Thoracic aorta (tissue), 2 donors: ENCODE measurements at regions not wholly inside any gene's neighbourhood (a gene's known extent, or its start where the extent isn't known, plus 50 kb on each side); places are given as distances from the start of the nearest gene placed in this dataset.

Experiments
- ATAC-seq: fragments of 150-250 bp; one replicate; pipeline ENCODE4 v1.8.0; 2017; ENCODE audit warnings: low read depth; ENCODE audit not compliant: insufficient number of reproducible peaks, low FRiP score
- DNase-seq: peaks from one replicate; pipeline ENCODE4 v3.0.0-alpha.2; 2020; ENCODE audit warnings: low spot score
- H3K27ac ChIP-seq, 2 donors: fragments of 200-600 bp; sonication (generic); 1 replicate in 1 of 2; 2 replicates in 1 of 2; pipeline ENCODE4 v1.5.1; 2016; ENCODE audit warnings: mild to moderate bottlenecking in 2 of 2, moderate library complexity in 2 of 2
- H3K27me3 ChIP-seq: fragments of 200-600 bp; sonication (generic); replicated peaks from 2 replicates; pipeline ENCODE4 v1.6.0; 2016; ENCODE audit warnings: mild to moderate bottlenecking; ENCODE audit not compliant: insufficient read depth
- H3K36me3 ChIP-seq: fragments of 200-600 bp; sonication (generic); one replicate; pipeline ENCODE4 v1.5.1; 2016
- H3K4me1 ChIP-seq, 2 donors: fragments of 200-600 bp; sonication (generic); 1 replicate in 1 of 2; 2 replicates in 1 of 2; pipeline versions ENCODE4 v1.5.1 to v1.6.0; 2016; ENCODE audit warnings: low read depth in 2 of 2, mild to moderate bottlenecking in 1 of 2; ENCODE audit not compliant: control insufficient read depth in 1 of 2
- H3K4me3 ChIP-seq: fragments of 200-600 bp; sonication (generic); 2 replicates; pipeline ENCODE4 v1.5.1; 2016; ENCODE audit warnings: mild to moderate bottlenecking
- H3K9me3 ChIP-seq: fragments of 200-600 bp; sonication (generic); 2 replicates; pipeline ENCODE4 v1.5.1; 2016
- TF ChIP-seq, protein P1 (sequence below): fragments of 200-600 bp; sonication (generic); IDR thresholded peaks from one replicate; pipeline ENCODE4 v1.5.1; 2019; ENCODE audit warnings: antibody characterized with exemption

DNA sequence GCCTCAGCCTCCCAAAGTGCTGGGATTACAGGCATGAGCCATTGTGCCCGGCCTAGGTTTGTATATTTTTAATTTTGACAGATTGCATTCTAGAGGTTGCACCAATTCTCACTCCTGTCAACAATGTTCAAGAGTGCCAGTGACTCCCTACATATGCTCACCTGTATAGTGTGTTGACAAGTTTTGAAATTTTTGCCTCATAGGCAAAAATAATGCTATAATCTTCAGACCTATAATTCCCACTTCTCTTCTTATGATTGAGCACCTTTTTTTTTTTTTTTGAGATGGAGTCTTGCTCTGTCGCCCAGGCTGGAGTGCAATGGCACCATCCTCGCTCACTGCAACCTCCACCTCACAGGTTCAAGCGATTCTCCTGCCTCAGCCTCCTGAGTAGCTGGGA, 139.7 kb downstream of the EVX1 start:
- no peak overlapping the region for H3K4me3 ChIP-seq
- DNase-seq (no peak), ATAC-seq (no peak)
- no peaks in the 10 kb centered on the region for H3K36me3 ChIP-seq
- no peaks in the 10 kb centered on the region for H3K4me1 ChIP-seq
- no peaks in the 10 kb centered on the region for H3K9me3 ChIP-seq
- H3K27ac ChIP-seq = no peak overlapping the region
- H3K27me3 ChIP-seq = no peaks in the 10 kb centered on the region
- TF ChIP-seq, protein P1, sequence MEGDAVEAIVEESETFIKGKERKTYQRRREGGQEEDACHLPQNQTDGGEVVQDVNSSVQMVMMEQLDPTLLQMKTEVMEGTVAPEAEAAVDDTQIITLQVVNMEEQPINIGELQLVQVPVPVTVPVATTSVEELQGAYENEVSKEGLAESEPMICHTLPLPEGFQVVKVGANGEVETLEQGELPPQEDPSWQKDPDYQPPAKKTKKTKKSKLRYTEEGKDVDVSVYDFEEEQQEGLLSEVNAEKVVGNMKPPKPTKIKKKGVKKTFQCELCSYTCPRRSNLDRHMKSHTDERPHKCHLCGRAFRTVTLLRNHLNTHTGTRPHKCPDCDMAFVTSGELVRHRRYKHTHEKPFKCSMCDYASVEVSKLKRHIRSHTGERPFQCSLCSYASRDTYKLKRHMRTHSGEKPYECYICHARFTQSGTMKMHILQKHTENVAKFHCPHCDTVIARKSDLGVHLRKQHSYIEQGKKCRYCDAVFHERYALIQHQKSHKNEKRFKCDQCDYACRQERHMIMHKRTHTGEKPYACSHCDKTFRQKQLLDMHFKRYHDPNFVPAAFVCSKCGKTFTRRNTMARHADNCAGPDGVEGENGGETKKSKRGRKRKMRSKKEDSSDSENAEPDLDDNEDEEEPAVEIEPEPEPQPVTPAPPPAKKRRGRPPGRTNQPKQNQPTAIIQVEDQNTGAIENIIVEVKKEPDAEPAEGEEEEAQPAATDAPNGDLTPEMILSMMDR = no peak

GRCh38 chr7:27386581-27386980, 144.0 kb downstream of the EVX1 start:
- H3K36me3 ChIP-seq = no peaks in the 10 kb centered on the region
- no peak overlapping the region for H3K27ac ChIP-seq
- peaks cover 0 to 12% of the 10 kb centered on the region in 2 donors for H3K4me1 ChIP-seq
- H3K4me3 ChIP-seq = no peak overlapping the region
- no peak for ATAC-seq
- TF ChIP-seq, protein P1 = no peak
- no peak for DNase-seq
- no peaks in the 10 kb centered on the region for H3K27me3 ChIP-seq
- H3K9me3 ChIP-seq = no peaks in the 10 kb centered on the region

DNA sequence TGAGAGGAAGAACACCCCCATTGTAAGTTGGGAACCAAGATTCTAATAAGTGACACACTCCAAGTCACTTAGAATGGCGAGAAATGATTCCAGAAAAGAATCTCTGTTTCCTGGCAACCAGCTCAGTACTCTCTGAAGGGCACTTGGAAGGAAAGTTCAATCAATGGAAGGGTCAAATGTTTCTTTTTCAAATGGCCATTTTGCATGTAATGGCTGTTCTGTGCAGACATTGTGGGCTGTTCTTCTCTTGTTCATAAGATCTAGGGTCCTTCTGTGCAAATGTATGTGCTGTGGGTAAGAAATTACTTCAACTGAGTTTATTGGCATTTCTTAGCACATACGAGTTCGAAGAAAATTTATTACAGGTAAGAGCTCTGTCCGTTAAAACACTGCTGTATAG, 145.3 kb downstream of the EVX1 start:
- DNase-seq (no peak), ATAC-seq (no peak)
- Histone ChIP-seq H3K9me3 (no peaks in the 10 kb centered on the region), H3K27ac (no peak overlapping the region), H3K27me3 (no peaks in the 10 kb centered on the region), H3K4me3 (no peak overlapping the region), H3K36me3 (no peaks in the 10 kb centered on the region), H3K4me1 (peaks cover 0 to 12% of the 10 kb centered on the region in 2 donors)
- TF ChIP-seq, protein P1 = no peak

DNA sequence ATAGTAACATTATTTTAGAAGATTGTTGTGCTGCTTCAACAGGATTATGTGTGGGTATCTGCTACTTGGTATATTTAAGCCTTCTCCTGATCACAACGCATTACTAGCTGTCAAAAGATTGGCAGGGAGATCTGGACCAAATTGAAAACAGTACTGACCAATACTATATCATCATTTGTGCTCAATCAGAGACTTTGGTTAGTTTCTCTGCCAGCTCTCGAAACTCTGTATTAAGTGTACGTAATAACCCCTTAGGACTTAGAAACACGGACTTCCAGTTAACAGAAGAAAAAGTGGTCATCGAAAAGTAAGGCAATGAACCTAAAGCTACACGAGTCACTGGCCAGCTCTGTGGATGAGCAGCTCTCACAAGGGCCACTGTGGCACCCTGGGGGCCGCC, 146.0 kb downstream of the EVX1 start:
- Histone ChIP-seq H3K4me3 (no peak overlapping the region), H3K4me1 (peaks cover 0 to 12% of the 10 kb centered on the region in 2 donors), H3K27me3 (no peaks in the 10 kb centered on the region), H3K27ac (no peak overlapping the region), H3K9me3 (no peaks in the 10 kb centered on the region), H3K36me3 (no peaks in the 10 kb centered on the region)
- no peak for ATAC-seq
- TF ChIP-seq, protein P1 = no peak
- DNase-seq = no peak

- H3K27ac ChIP-seq = no peak overlapping the region
- no peaks in the 10 kb centered on the region for H3K36me3 ChIP-seq
- no peak overlapping the region for H3K4me3 ChIP-seq
- no peak for DNase-seq
- peaks cover 0 to 12% of the 10 kb centered on the region in 2 donors for H3K4me1 ChIP-seq
- H3K27me3 ChIP-seq = no peaks in the 10 kb centered on the region
- TF ChIP-seq, protein P1 = no peak
- no peak for ATAC-seq
- no peaks in the 10 kb centered on the region for H3K9me3 ChIP-seq
Measured at GRCh38 chr7:27389496-27389895, 146.9 kb downstream of the EVX1 start.
